ENCODE measurements at regions not wholly inside any gene's neighbourhood (a gene's known extent, or its start where the extent isn't known, plus 50 kb on each side); places are given as distances from the start of the nearest gene placed in this dataset.
A peak's percentile ranks its signal among the peaks of the same experiment; 100 is the strongest.

GRCh38 chr14:59028476-59029202, 159.8 kb upstream of the DAAM1 start:
- TF ChIP-seq, protein P1, sequence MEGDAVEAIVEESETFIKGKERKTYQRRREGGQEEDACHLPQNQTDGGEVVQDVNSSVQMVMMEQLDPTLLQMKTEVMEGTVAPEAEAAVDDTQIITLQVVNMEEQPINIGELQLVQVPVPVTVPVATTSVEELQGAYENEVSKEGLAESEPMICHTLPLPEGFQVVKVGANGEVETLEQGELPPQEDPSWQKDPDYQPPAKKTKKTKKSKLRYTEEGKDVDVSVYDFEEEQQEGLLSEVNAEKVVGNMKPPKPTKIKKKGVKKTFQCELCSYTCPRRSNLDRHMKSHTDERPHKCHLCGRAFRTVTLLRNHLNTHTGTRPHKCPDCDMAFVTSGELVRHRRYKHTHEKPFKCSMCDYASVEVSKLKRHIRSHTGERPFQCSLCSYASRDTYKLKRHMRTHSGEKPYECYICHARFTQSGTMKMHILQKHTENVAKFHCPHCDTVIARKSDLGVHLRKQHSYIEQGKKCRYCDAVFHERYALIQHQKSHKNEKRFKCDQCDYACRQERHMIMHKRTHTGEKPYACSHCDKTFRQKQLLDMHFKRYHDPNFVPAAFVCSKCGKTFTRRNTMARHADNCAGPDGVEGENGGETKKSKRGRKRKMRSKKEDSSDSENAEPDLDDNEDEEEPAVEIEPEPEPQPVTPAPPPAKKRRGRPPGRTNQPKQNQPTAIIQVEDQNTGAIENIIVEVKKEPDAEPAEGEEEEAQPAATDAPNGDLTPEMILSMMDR (IDR thresholded peaks at IDR 0.05): peak in 5 of 6 experiments; percentile 9 to 68 (median 61)
- no peak for TF ChIP-seq POLR2A (IDR thresholded peaks at IDR 0.05)
- H3K36me3 ChIP-seq: no peaks in the 10 kb centered on the region
- H3K27ac ChIP-seq: no peak overlapping the region
- H3K4me1 ChIP-seq: no peaks in the 10 kb centered on the region
- no peak overlapping the region for H3K4me3 ChIP-seq
- DNase-seq: peak in 2 of 3 donors; percentile 66 to 73
- H3K27me3 ChIP-seq: no peaks in the 10 kb centered on the region
- H3K9me3 ChIP-seq: no peaks in the 10 kb centered on the region

GRCh38 chr14:59032826-59033225, 155.6 kb upstream of the DAAM1 start:
- Histone ChIP-seq H3K9me3 (no peaks in the 10 kb centered on the region), H3K36me3 (no peaks in the 10 kb centered on the region), H3K27ac (no peak overlapping the region), H3K27me3 (no peaks in the 10 kb centered on the region), H3K4me1 (no peaks in the 10 kb centered on the region), H3K4me3 (no peak overlapping the region)
- TF ChIP-seq, protein P1 (IDR thresholded peaks at IDR 0.05): no peak
- TF ChIP-seq POLR2A (IDR thresholded peaks at IDR 0.05): no peak
- DNase-seq: no peak

DNA sequence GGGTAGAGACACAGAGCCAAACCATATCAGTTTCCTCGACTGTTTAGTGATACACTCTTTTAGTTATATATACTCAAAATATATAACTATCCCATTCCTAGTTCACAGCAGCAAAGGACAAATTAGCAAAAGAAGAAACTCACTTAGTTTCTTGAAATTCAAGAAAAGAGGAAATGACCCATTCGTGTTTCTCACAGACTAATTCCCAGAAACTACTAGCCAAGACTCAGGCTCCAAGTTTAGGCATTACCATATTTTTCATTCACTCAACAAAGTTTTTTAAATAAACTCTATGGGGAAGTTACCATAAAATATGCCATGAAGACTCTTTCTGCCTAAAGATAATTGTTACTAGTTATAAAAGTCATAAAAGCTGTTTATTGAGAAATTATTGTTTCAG, 152.3 kb upstream of the DAAM1 start:
- no peak overlapping the region for H3K27ac ChIP-seq
- H3K27me3 ChIP-seq: no peaks in the 10 kb centered on the region
- TF ChIP-seq, protein P1 (IDR thresholded peaks at IDR 0.05): no peak
- TF ChIP-seq POLR2A (IDR thresholded peaks at IDR 0.05): no peak
- no peaks in the 10 kb centered on the region for H3K9me3 ChIP-seq
- no peaks in the 10 kb centered on the region for H3K4me1 ChIP-seq
- no peak overlapping the region for H3K4me3 ChIP-seq
- no peak for DNase-seq
- no peaks in the 10 kb centered on the region for H3K36me3 ChIP-seq

- Histone ChIP-seq H3K27me3 (no peaks in the 10 kb centered on the region), H3K27ac (no peak overlapping the region), H3K36me3 (no peaks in the 10 kb centered on the region), H3K4me3 (no peak overlapping the region), H3K4me1 (no peaks in the 10 kb centered on the region), H3K9me3 (no peaks in the 10 kb centered on the region)
- no peak for TF ChIP-seq POLR2A (IDR thresholded peaks at IDR 0.05)
- DNase-seq: no peak
These were observed 151.4 kb upstream of the DAAM1 start for GRCh38 chr14:59037086-59037485.

DNA sequence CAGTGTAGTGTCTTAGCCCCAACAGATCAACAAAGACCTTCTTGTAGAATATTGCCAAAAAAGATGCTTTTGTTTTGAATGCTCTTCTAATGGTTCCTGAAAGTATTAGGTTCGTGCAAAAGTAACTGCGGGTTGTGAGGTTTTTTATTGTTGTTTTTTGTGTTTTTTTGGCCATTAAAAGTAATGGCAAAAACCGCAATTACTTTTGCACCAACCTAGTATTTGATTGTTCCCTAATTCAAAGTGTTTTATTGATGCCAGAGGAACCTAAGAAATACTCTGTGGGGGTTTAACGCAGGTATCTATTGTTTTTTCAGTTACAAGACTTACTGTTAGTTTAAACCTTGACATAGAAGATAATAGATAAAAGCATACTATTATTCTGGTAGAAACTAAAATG, 150.8 kb upstream of the DAAM1 start:
- no peaks in the 10 kb centered on the region for H3K36me3 ChIP-seq
- H3K27me3 ChIP-seq: no peaks in the 10 kb centered on the region
- DNase-seq: no peak
- H3K9me3 ChIP-seq: no peaks in the 10 kb centered on the region
- TF ChIP-seq, protein P1 (IDR thresholded peaks at IDR 0.05): no peak
- TF ChIP-seq POLR2A (IDR thresholded peaks at IDR 0.05): no peak
- no peak overlapping the region for H3K27ac ChIP-seq
- H3K4me3 ChIP-seq: no peak overlapping the region
- H3K4me1 ChIP-seq: no peaks in the 10 kb centered on the region

- TF ChIP-seq, protein P1 (IDR thresholded peaks at IDR 0.05): no peak
- TF ChIP-seq POLR2A (IDR thresholded peaks at IDR 0.05): no peak
These were observed 149.7 kb upstream of the DAAM1 start for GRCh38 chr14:59038746-59039145.

More at GRCh38 chr14:59038746-59039145, 149.7 kb upstream of the DAAM1 start:
- H3K4me1 ChIP-seq: no peaks in the 10 kb centered on the region
- H3K36me3 ChIP-seq: no peaks in the 10 kb centered on the region
- no peaks in the 10 kb centered on the region for H3K27me3 ChIP-seq
- H3K27ac ChIP-seq: no peak overlapping the region
- DNase-seq: no peak
- H3K9me3 ChIP-seq: no peaks in the 10 kb centered on the region
- no peak overlapping the region for H3K4me3 ChIP-seq

Data from Peyer's patch (tissue), 4 donors.